Calu3 (cell line): ENCODE measurements at regions not wholly inside any gene's neighbourhood (a gene's known extent, or its start where the extent isn't known, plus 50 kb on each side); places are given as distances from the start of the nearest gene placed in this dataset.

Experiments used
- BruUV-seq: library from RNA; stranded (reverse); fragments of 400-500 nt; replicated peaks from 2 replicates; lab custom pipeline; 2021; lab: Mats Ljungman, UMichigan
- CTCF ChIA-PET: fragments of 300-600 bp; sonication (Branson Sonifier 250); formaldehyde crosslinking; loops from one replicate; lab custom pipeline; 2022; ENCODE audit warnings: antibody characterized with exemption; lab: Charles Lee
- DNase-seq: peaks from one replicate; pipeline ENCODE4 v3.0.0; 2022
- H3K27ac Mint-ChIP-seq: one replicate; pipeline ENCODE4 v1.8.0; 2022; ENCODE audit warnings: mixed read lengths; ENCODE audit not compliant: unreplicated experiment
- H3K27me3 Mint-ChIP-seq: one replicate; pipeline ENCODE4 v1.8.0; 2022; ENCODE audit warnings: mixed read lengths; ENCODE audit not compliant: unreplicated experiment
- H3K36me3 Mint-ChIP-seq: one replicate; pipeline ENCODE4 v1.8.0; 2022; ENCODE audit warnings: mild to moderate bottlenecking, moderate library complexity, mixed read lengths; ENCODE audit not compliant: insufficient read depth, unreplicated experiment
- H3K4me1 Mint-ChIP-seq: one replicate; pipeline ENCODE4 v1.8.0; 2022; ENCODE audit warnings: mild to moderate bottlenecking, low read depth, mixed read lengths; ENCODE audit not compliant: unreplicated experiment
- H3K4me3 Mint-ChIP-seq: one replicate; pipeline ENCODE4 v1.8.0; 2022; ENCODE audit warnings: mild to moderate bottlenecking, low read depth, moderate library complexity, mixed read lengths; ENCODE audit not compliant: unreplicated experiment
- H3K9me3 Mint-ChIP-seq: one replicate; pipeline ENCODE4 v1.8.0; 2022; ENCODE audit warnings: low read depth, mixed read lengths; ENCODE audit not compliant: unreplicated experiment
- CTCF ChIP-seq: fragments of 200-600 bp; IDR thresholded peaks from one replicate; pipeline ENCODE4 v1.8.0; 2022; ENCODE audit warnings: antibody characterized with exemption; ENCODE audit not compliant: unreplicated experiment
- intact Hi-C: fragments of 100-400 bp; cut with micrococcal nuclease; formaldehyde crosslinking; loops from one replicate; pipeline ENCODE4 v1.10.0; 2022; ENCODE audit not compliant: unreplicated experiment

- Mint-ChIP-seq H3K36me3 (no peaks in the 10 kb centered on the region), H3K4me3 (no peak overlapping the region), H3K4me1 (no peaks in the 10 kb centered on the region), H3K27me3 (peaks cover 67% of the 10 kb centered on the region), H3K27ac (no peak overlapping the region), H3K9me3 (no peaks in the 10 kb centered on the region)
- intact Hi-C loops, result no loop called here
- TF ChIP-seq CTCF, result no peak
- CTCF ChIA-PET, result interaction anchor here (1.8 kb wide), 1 partner anchor 10 kb away, joined by 5 read pairs; no protein-coding TSS in a partner anchor
- BruUV-seq, result no TSS peak
- no peak for DNase-seq
Observed at GRCh38 chr16:86396901-86397311, 113.4 kb upstream of the FOXF1 start.

DNA sequence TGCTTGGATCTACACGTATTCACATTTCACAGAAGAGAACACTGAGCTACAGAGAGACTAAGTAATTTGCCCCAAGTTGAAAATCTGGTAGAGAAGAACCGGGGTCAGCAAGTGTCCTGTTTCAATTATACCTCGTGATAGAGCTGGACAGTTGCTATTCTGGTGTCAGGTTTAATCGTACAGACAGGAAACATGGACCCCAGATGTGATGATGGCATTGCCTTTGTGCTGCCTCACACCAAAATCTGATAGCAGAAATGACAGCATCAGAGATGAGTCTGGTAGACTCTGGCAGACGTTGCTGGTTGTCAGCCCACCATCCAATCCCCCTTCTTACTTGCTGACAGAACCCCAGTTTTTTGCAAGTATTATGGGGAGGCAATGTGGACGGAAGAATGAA lies 112.1 kb upstream of the FOXF1 start:
- Mint-ChIP-seq H3K4me1 (no peaks in the 10 kb centered on the region), H3K4me3 (no peak overlapping the region), H3K9me3 (no peaks in the 10 kb centered on the region), H3K27me3 (peaks cover 80% of the 10 kb centered on the region), H3K36me3 (no peaks in the 10 kb centered on the region), H3K27ac (no peak overlapping the region)
- BruUV-seq, result no TSS peak
- CTCF ChIA-PET, result interaction anchor here (0.8 to 1.2 kb wide), 2 partner anchors 9 to 39 kb away, joined by 3 to 4 read pairs; no protein-coding TSS in a partner anchor
- no peak for TF ChIP-seq CTCF
- intact Hi-C loops, result no loop called here
- DNase-seq, result no peak

DNA sequence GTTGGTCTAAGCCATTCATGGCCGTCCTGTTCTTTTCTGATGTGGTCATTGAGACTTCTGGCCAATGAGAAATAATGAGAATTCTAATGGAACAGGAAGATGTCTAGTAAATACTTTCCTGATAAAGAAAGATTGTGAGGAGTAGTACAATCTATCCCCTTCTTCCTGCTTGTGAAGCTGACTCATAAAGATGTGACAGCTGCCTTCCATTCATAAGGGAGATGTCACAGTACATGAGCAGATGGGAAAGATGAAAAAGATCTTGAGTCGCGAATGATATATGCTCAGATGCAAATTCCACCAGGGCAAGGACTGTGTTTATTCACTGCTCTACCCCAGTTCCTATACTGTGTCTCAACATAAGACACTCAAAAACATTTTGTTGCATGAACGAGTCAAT lies 111.7 kb upstream of the FOXF1 start:
- Mint-ChIP-seq H3K27me3 (peaks cover 85% of the 10 kb centered on the region), H3K4me1 (no peaks in the 10 kb centered on the region), H3K4me3 (no peak overlapping the region), H3K9me3 (no peaks in the 10 kb centered on the region), H3K27ac (no peak overlapping the region), H3K36me3 (no peaks in the 10 kb centered on the region)
- no peak for TF ChIP-seq CTCF
- DNase-seq, result no peak
- no TSS peak for BruUV-seq
- intact Hi-C loops, result no loop called here
- CTCF ChIA-PET, result interaction anchor here (1.2 kb wide), 1 partner anchor 9 kb away, joined by 3 read pairs; no protein-coding TSS in a partner anchor

GRCh38 chr16:86401126-86401525 lies 109.2 kb upstream of the FOXF1 start:
- Mint-ChIP-seq H3K27me3 (peaks cover 97% of the 10 kb centered on the region), H3K4me3 (no peak overlapping the region), H3K4me1 (no peaks in the 10 kb centered on the region), H3K9me3 (no peaks in the 10 kb centered on the region), H3K36me3 (no peaks in the 10 kb centered on the region), H3K27ac (no peak overlapping the region)
- DNase-seq, result no peak
- TF ChIP-seq CTCF, result no peak
- no TSS peak for BruUV-seq
- CTCF ChIA-PET, result no interaction called here
- intact Hi-C loops, result no loop called here
